GOT3 (cell line): ENCODE measurements at regions not wholly inside any gene's neighbourhood (a gene's known extent, or its start where the extent isn't known, plus 50 kb on each side); places are given as distances from the start of the nearest gene placed in this dataset.
"Not testable (repeated sequence)": the region's sequence is repeated elsewhere in the genome, so short reads cannot be mapped to it uniquely, and the experiment has no call there.

Experiments used
- DNase-seq: peaks from one replicate; lab custom pipeline; 2025; ENCODE audit warnings: mixed read lengths; lab: John Stamatoyannopoulos, UW

DNA sequence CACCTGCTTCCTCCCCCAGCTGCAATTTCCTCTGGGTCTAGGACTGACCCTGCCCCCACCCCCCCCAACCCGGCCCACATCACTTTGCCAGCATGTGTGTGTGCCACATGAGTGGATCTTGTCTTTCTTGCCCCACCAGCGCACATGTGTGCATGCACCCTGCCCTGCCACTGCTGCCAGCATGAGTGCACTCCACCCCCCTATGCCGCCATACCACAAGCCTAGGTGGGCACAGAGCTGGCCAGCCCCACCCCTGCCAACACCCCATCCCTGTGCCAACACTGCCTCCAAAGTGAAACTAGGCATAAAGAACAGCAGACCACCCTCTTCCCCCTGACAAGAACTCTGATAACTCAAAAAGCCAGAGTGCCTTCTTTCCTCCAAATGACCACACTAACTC lies 296.3 kb upstream of the SGO1 start:
- DNase-seq, result no peak

GRCh38 chr3:20480786-20481365 lies 294.9 kb upstream of the SGO1 start:
- DNase-seq, result no peak

GRCh38 chr3:20478436-20478835 lies 292.4 kb upstream of the SGO1 start:
- no peak for DNase-seq

DNA sequence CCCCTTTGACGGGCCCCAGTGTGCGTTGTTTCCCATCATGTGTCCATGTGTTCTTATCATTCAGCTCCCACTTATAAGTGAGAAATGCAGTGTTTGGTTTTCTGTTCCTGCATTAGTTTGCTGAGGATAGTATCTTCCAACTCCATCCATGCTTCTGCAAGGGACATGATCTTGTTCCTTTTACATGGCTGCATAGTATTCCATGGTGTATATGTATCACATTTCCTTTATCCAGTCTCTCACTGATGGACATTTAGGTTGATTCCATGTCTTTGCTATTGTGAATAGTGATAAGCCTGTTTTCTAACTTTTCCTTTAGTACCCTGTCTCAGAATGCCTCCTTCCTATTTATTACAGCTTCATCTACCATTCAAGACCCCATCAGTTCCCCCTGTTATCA lies 278.2 kb upstream of the SGO1 start:
- not testable (repeated sequence) for DNase-seq

- no peak for DNase-seq
These were observed 276.7 kb upstream of the SGO1 start for GRCh38 chr3:20462723-20463122.

- DNase-seq, result no peak
These were observed 276.2 kb upstream of the SGO1 start for GRCh38 chr3:20462226-20462625.

- DNase-seq, result no peak
These were observed 273.1 kb upstream of the SGO1 start for GRCh38 chr3:20458994-20459716.

GRCh38 chr3:20456511-20456910 lies 270.5 kb upstream of the SGO1 start:
- no peak for DNase-seq

- no peak for DNase-seq
These were observed 265.2 kb upstream of the SGO1 start for GRCh38 chr3:20451170-20451569.

GRCh38 chr3:20450611-20451010 lies 264.6 kb upstream of the SGO1 start:
- DNase-seq, result no peak

- no peak for DNase-seq
These were observed 256.8 kb upstream of the SGO1 start for GRCh38 chr3:20442846-20443245.

DNA sequence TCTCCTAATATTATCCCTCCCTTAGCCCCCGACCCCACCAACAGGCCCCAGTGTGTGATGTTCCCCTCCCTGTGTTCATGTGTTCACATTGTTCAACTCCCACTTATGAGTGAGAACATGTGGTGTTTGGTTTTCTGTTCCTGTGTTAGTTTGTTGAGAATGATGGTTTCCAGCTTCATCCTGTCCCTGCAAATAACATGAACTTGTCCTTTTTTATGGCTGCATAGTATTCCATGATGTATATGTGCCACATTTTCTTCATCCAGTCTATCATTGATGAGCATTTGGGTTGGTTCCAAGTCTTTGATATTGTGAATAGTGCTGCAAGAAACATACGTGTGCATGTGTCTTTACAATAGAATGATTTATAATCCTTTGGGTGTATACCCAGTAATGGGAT lies 241.3 kb upstream of the SGO1 start:
- DNase-seq, result not testable (repeated sequence)

- DNase-seq, result no peak
These were observed 239.1 kb upstream of the SGO1 start for GRCh38 chr3:20425138-20425537.

DNA sequence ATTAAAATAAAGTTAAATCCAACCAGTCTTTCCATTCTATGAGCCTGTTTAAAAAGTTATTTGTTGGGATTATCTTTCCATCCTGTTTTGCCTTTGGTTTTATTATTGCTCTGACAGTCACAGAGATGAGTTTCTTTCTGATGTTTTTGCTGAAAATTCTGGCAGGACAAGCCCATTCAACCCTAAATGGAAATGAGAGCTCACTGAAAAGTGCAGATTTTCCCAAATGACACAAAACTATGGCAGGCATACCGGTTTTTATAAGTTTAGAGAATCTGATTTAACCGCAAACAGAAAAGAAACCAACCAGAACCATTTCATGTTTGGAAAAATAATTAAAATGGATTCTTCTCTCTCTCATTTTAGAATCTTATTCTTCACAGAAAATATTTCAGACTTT lies 238.1 kb upstream of the SGO1 start:
- no peak for DNase-seq

DNA sequence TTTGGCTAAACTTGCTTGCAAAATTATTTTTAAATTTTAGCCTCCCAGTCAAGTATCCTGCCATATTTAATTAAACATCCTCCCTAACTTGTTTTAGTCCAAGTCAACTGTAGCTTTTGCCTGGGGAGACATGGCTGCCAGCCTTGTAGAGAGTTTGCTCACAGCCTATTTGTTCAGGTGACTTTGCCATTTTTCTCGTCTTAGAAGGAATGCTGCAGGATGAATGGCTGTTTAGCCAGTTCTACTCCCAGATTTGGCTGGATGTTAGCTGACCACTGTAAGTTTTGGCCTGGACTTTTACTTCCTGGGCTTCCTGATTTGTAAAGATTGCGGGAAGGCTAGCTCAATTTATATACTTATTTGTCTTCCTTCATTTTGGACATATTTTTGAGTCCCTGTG lies 236.4 kb upstream of the SGO1 start:
- no peak for DNase-seq

- DNase-seq, result no peak
These were observed 231.5 kb upstream of the SGO1 start for GRCh38 chr3:20417388-20418108.

- no peak for DNase-seq
These were observed 220.6 kb upstream of the SGO1 start for GRCh38 chr3:20406611-20407011.

DNA sequence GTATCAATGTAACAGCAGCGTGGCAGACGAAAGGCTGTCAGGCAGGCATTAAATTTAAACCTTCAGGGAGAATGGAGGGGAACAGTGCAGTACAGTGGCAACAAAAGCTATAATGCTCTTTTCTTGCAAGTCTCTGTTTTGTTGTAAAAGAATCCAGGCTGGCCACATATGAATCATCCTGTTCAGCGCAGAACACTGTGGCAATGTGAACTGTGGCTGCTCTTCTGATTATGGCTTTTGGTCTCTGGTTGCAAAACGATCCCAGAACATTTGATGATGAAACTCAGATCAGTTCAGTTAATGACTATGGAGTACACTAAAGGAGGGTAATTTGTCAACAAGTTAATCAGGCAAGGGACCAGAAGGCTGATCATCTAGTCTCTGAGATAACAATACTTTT lies 219.7 kb upstream of the SGO1 start:
- no peak for DNase-seq

DNA sequence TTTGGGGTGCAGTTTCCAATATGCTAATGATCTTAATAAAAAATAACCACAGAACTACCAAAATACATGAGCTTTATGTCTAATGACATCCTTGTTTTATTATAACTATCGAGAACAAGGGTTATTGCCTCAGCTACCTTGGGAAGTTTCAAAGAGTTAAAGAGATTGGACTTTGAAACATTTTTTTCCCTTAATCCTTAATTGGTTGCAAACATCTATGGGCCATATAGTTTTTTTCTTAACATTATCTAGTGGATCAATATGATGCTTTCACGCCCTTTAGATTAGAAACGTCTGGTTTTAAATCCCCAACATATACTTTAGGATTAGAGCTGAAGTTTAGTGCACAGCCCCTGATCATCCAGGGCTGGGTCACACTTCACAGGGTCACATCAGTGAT lies 219.2 kb upstream of the SGO1 start:
- no peak for DNase-seq

- no peak for DNase-seq
These were observed 218.7 kb upstream of the SGO1 start for GRCh38 chr3:20404741-20405100.

GRCh38 chr3:20403986-20404740 lies 218.2 kb upstream of the SGO1 start:
- no peak for DNase-seq

- no peak for DNase-seq
These were observed 215.2 kb upstream of the SGO1 start for GRCh38 chr3:20401253-20401652.

GRCh38 chr3:20400686-20401085 lies 214.7 kb upstream of the SGO1 start:
- no peak for DNase-seq
